Activated T-cell treated with anti-CD3 and anti-CD28 coated beads, Interleukin-2, amount 50 U/mL, for 48 hours (primary cell): ENCODE measurements at regions not wholly inside any gene's neighbourhood (a gene's known extent, or its start where the extent isn't known, plus 50 kb on each side); places are given as distances from the start of the nearest gene placed in this dataset.

Experiments
- DNase-seq, 2 experiments: peaks; one replicate each; pipeline ENCODE4 v3.0.0-alpha.2; 2020

DNA sequence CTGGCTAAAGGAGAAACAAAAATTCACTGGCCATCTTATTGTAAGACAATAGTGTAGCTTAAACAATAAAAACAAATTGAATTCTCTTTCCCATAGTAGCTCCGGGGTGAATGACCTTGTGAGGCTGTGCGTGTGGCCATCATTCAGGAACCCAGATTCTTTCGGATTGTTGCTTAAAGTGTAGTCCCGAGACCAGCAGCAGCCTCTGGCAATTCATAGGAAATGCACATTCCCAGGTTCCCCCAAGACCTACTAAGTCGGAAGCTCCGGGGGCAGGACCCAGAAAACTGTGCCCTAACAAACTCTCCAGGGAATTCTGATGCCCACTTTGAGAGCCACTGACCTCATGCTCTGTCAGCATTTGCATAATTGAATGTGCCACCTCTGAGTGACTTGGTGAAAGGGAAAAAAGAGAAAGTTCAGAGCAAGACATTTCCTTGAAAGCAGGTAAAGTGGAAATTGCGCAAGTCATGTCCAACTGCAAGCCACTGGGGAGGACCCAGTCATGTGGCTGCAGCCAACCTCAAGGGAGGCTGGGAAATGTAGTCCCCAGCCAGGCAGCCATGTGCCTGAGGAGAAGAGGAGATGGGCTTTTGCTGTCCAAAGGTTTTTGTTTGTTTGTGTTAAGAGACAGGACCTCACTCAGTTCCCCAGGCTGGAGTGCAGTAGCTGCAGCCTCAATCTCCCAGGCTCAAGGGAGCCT lies 50.7 kb upstream of the PNMA8B start:
- peak in 1 of 2 experiments; percentile 31 for DNase-seq

DNA sequence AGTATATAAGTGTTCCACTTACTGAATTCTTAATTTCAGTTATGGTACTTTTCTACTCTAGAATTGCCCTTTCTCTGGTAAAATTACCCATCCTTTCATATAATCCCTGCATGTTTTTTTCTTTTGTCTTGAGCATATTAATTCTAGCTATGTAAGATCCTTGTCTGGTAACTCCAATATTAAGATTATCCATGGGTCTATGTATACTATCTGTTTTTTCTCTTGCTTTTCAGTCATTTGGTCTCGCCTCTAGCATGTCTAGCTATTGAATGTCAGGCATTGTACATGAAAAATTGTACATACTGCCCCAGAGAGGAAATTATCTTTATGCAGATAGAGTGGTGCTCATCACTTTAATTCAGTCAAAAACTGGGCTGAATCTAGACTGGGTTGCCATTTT lies 50.4 kb upstream of the CALM3 start:
- DNase-seq, result no peak

DNA sequence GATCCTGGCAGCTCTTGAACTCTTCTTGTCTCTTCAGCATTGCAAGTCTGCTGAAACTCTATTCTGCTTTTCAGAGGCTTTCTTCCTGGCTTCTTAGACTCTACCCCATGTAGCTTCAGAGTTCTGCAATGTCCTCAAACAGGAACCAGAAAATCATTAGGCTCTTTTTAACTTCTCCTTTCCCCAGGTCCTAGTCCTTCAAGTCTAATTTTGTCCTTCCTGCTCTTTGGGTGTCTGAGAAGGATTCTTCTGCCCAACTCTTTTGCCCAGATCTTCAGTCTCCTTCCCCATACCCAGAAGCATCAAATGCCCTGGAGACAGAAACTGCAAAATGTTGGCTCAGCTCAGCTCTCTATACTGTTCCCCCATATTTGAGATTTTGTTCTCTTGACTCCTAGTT lies 50.0 kb upstream of the CALM3 start:
- no peak for DNase-seq
